OCI-LY3 (cell line): ENCODE measurements at regions not wholly inside any gene's neighbourhood (a gene's known extent, or its start where the extent isn't known, plus 50 kb on each side); places are given as distances from the start of the nearest gene placed in this dataset.

Source experiments
- H2AFZ ChIP-seq: fragments of 200-600, 300-600 bp; shearing (Covaris generic); 2 replicates; pipeline ENCODE4 v1.6.0; 2014; ENCODE audit warnings: antibody characterized with exemption, low read depth, low read length
- H3K27ac ChIP-seq: fragments of 200-600, 300-600 bp; sonication (generic); 2 replicates; pipeline ENCODE4 v1.5.1; 2014; ENCODE audit warnings: mild to moderate bottlenecking, low read length, moderate library complexity, mixed read lengths
- H3K27me3 ChIP-seq: fragments of 200-600, 300-600 bp; sonication (generic); 2 replicates; pipeline ENCODE4 v1.6.1; 2014; ENCODE audit warnings: low read depth, low read length, mixed read lengths
- H3K36me3 ChIP-seq: fragments of 200-600, 300-600 bp; sonication (generic); replicated peaks from 2 replicates; pipeline ENCODE3; 2014; ENCODE audit warnings: low read depth, low read length, mixed read lengths
- H3K4me1 ChIP-seq: fragments of 300-600, 200-600 bp; sonication (generic); 2 replicates; pipeline ENCODE4 v1.6.1; 2014; ENCODE audit warnings: low read length, mixed read lengths
- H3K4me2 ChIP-seq: fragments of 200-600, 300-600 bp; sonication (generic); 2 replicates; pipeline ENCODE4 v1.6.1; 2014; ENCODE audit warnings: low read length, mixed read lengths
- H3K4me3 ChIP-seq: fragments of 300-600, 200-600 bp; sonication (generic); 2 replicates; pipeline ENCODE4 v1.5.1; 2014; ENCODE audit warnings: antibody characterized with exemption, mild to moderate bottlenecking, low read length, moderate library complexity
- H3K79me2 ChIP-seq: fragments of 300-600, 200-600 bp; shearing (Covaris generic); 2 replicates; pipeline ENCODE4 v1.6.1; 2014; ENCODE audit warnings: mild to moderate bottlenecking, low read length, mixed read lengths
- H3K9ac ChIP-seq: fragments of 300-600, 200-600 bp; shearing (Covaris generic); 2 replicates; pipeline ENCODE4 v1.6.0; 2014; ENCODE audit warnings: mild to moderate bottlenecking, low read length, moderate library complexity
- H3K9me3 ChIP-seq: fragments of 200-600, 300-600 bp; shearing (Covaris generic); 2 replicates; pipeline ENCODE4 v1.6.1; 2014; ENCODE audit warnings: low read length, mixed read lengths; ENCODE audit not compliant: insufficient read depth
- H4K20me1 ChIP-seq: fragments of 200-600, 300-600 bp; sonication (generic); 2 replicates; pipeline ENCODE4 v1.6.1; 2016; ENCODE audit warnings: low read length, mixed read lengths; ENCODE audit not compliant: insufficient read depth
- CTCF ChIP-seq: fragments of 200-600, 300-600 bp; sonication (generic); IDR thresholded peaks from 2 replicates; pipeline ENCODE4 v1.5.1; 2014; ENCODE audit warnings: antibody characterized with exemption, low read length, low read depth
- EZH2phosphoT487 ChIP-seq: fragments of 200-600 bp; shearing (Covaris generic); IDR thresholded peaks from 2 replicates; pipeline ENCODE4 v1.6.1; 2018; ENCODE audit warnings: antibody characterized with exemption, mixed run types, low read depth

GRCh38 chr2:78281164-78281563, 744.3 kb upstream of the REG3G start:
- Histone ChIP-seq H3K4me3 (no peak overlapping the region), H3K9me3 (no peaks in the 10 kb centered on the region), H3K27ac (peak overlapping the region; percentile 42; the same call in 1 of the 2 replicates), H2AFZ (no peak overlapping the region), H3K27me3 (no peaks in the 10 kb centered on the region), H3K9ac (no peak overlapping the region), H3K36me3 (no peaks in the 10 kb centered on the region), H3K4me2 (no peak overlapping the region), H4K20me1 (no peaks in the 10 kb centered on the region), H3K4me1 (peaks cover 11% of the 10 kb centered on the region), H3K79me2 (no peaks in the 10 kb centered on the region)
- TF ChIP-seq EZH2phosphoT487 (no peak), CTCF (no peak)

GRCh38 chr2:78290581-78291214, 734.8 kb upstream of the REG3G start:
- H3K27ac ChIP-seq, result no peak overlapping the region
- no peaks in the 10 kb centered on the region for H3K9me3 ChIP-seq
- H3K27me3 ChIP-seq, result no peaks in the 10 kb centered on the region
- H4K20me1 ChIP-seq, result no peaks in the 10 kb centered on the region
- no peak for TF ChIP-seq CTCF
- TF ChIP-seq EZH2phosphoT487, result no peak
- no peak overlapping the region for H3K4me3 ChIP-seq
- H3K4me1 ChIP-seq, result no peaks in the 10 kb centered on the region
- no peaks in the 10 kb centered on the region for H3K79me2 ChIP-seq
- no peak overlapping the region for H3K9ac ChIP-seq
- no peak overlapping the region for H2AFZ ChIP-seq
- no peak overlapping the region for H3K4me2 ChIP-seq
- H3K36me3 ChIP-seq, result no peaks in the 10 kb centered on the region

GRCh38 chr2:78293768-78294167, 731.7 kb upstream of the REG3G start:
- Histone ChIP-seq H3K27me3 (no peaks in the 10 kb centered on the region), H4K20me1 (no peaks in the 10 kb centered on the region), H3K36me3 (no peaks in the 10 kb centered on the region), H3K27ac (no peak overlapping the region), H3K4me2 (no peak overlapping the region), H2AFZ (no peak overlapping the region), H3K9me3 (no peaks in the 10 kb centered on the region), H3K9ac (no peak overlapping the region), H3K79me2 (no peaks in the 10 kb centered on the region), H3K4me3 (no peak overlapping the region), H3K4me1 (no peaks in the 10 kb centered on the region)
- TF ChIP-seq CTCF, result no peak

- Histone ChIP-seq H4K20me1 (no peaks in the 10 kb centered on the region), H3K36me3 (no peaks in the 10 kb centered on the region), H3K27ac (no peak overlapping the region), H3K9me3 (no peaks in the 10 kb centered on the region), H3K4me2 (no peak overlapping the region), H3K4me1 (no peaks in the 10 kb centered on the region), H3K9ac (no peak overlapping the region), H3K4me3 (no peak overlapping the region), H2AFZ (peak overlapping the region; percentile 41; the same call in 1 of the 2 replicates), H3K79me2 (no peaks in the 10 kb centered on the region), H3K27me3 (no peaks in the 10 kb centered on the region)
- TF ChIP-seq EZH2phosphoT487, result no peak
- no peak for TF ChIP-seq CTCF
Observed at GRCh38 chr2:78301166-78301789, 724.2 kb upstream of the REG3G start.
